PC-3 (cell line): ENCODE measurements at regions not wholly inside any gene's neighbourhood (a gene's known extent, or its start where the extent isn't known, plus 50 kb on each side); places are given as distances from the start of the nearest gene placed in this dataset.

Source experiments
- ATAC-seq: fragments of 200-7000 bp; cut with Tn5 transposase; 2 replicates; pipeline ENCODE4 v1.9.1; 2020; ENCODE audit warnings: mild to moderate bottlenecking, moderate library complexity
- BruUV-seq: library from RNA; stranded (reverse); fragments of 400-500 nt; replicated peaks from 2 replicates; lab custom pipeline; 2021; lab: Mats Ljungman, UMichigan
- CTCF ChIA-PET: fragments of 300-600 bp; sonication (Branson Sonifier 250); formaldehyde crosslinking; loops from one replicate; lab custom pipeline; 2022; ENCODE audit warnings: antibody characterized with exemption; lab: Charles Lee
- POLR2A ChIA-PET: fragments of 300-600 bp; sonication (Branson Sonifier 250); formaldehyde crosslinking; loops from one replicate; lab custom pipeline; 2022; ENCODE audit warnings: antibody characterized with exemption; ENCODE audit not compliant: unreplicated experiment; lab: Charles Lee
- DNase-seq: peaks from one replicate; pipeline ENCODE4 v3.0.0-alpha.2; 2015
- H2AFZ ChIP-seq: fragments of 300-600 bp; sonication (generic); 2 replicates; pipeline ENCODE4 v1.6.0; 2016; ENCODE audit warnings: antibody characterized with exemption, low read length
- H3F3A ChIP-seq: fragments of 300-600 bp; sonication (generic); one replicate; pipeline ENCODE4 v1.6.0; 2017; ENCODE audit warnings: antibody characterized with exemption, low read length, control low read depth, mild to moderate bottlenecking; ENCODE audit not compliant: unreplicated experiment
- H3K27ac ChIP-seq: fragments of 300-600 bp; sonication (generic); 2 replicates; pipeline ENCODE4 v1.5.1; 2016; ENCODE audit warnings: mild to moderate bottlenecking, low read length
- H3K27me3 ChIP-seq: fragments of 300-600 bp; sonication (generic); 2 replicates; pipeline ENCODE4 v1.6.1; 2016; ENCODE audit warnings: low read length, mixed read lengths
- H3K36me3 ChIP-seq: fragments of 300-600 bp; sonication (generic); 2 replicates; pipeline ENCODE4 v1.6.1; 2016; ENCODE audit warnings: low read depth, mixed run types, low read length, mixed read lengths
- H3K4me1 ChIP-seq: fragments of 300-600 bp; sonication (generic); 2 replicates; pipeline ENCODE4 v1.5.1; 2016; ENCODE audit warnings: low read length; ENCODE audit not compliant: insufficient read depth
- H3K4me2 ChIP-seq: fragments of 300-600 bp; sonication (generic); 2 replicates; pipeline ENCODE4 v1.6.0; 2016; ENCODE audit warnings: low read length
- H3K4me3 ChIP-seq: fragments of 300-600 bp; sonication (generic); 2 replicates; pipeline ENCODE4 v1.5.1; 2016; ENCODE audit warnings: mild to moderate bottlenecking, low read length, mixed read lengths
- H3K79me2 ChIP-seq: fragments of 300-600 bp; sonication (generic); 2 replicates; pipeline ENCODE4 v1.6.1; 2017; ENCODE audit warnings: low read length, mixed read lengths
- H3K9ac ChIP-seq: fragments of 300-600 bp; sonication (generic); 2 replicates; pipeline ENCODE4 v1.6.0; 2016; ENCODE audit warnings: mild to moderate bottlenecking, low read length
- H3K9me2 ChIP-seq: fragments of 300-600 bp; sonication (generic); replicated peaks from 2 replicates; pipeline ENCODE4 v1.6.1; 2016; ENCODE audit warnings: mixed run types, low read length, mixed read lengths
- H3K9me3 ChIP-seq: fragments of 300-600 bp; sonication (generic); 2 replicates; pipeline ENCODE4 v1.6.1; 2016; ENCODE audit warnings: low read length, mixed read lengths
- H4K20me1 ChIP-seq: fragments of 300-600 bp; sonication (generic); 2 replicates; pipeline ENCODE4 v1.6.1; 2016; ENCODE audit warnings: low read length, mixed read lengths
- CTCF ChIP-seq: fragments of 300-600 bp; sonication (generic); conservative IDR thresholded peaks from 2 replicates; pipeline ENCODE4 v1.5.1; 2017; ENCODE audit warnings: antibody characterized with exemption, low read depth, mild to moderate bottlenecking, low read length
- EZH2 ChIP-seq: fragments of 300-600 bp; sonication (generic); IDR thresholded peaks from one replicate; pipeline ENCODE4 v1.6.1; 2017; ENCODE audit warnings: antibody characterized with exemption, mild to moderate bottlenecking, low read length; ENCODE audit not compliant: unreplicated experiment
- EZH2phosphoT487 ChIP-seq: fragments of 300-600 bp; sonication (generic); IDR thresholded peaks from 2 replicates; pipeline ENCODE4 v1.6.1; 2018; ENCODE audit warnings: mild to moderate bottlenecking, antibody characterized with exemption, low read length, borderline replicate concordance
- intact Hi-C: fragments of 100-400 bp; cut with micrococcal nuclease; formaldehyde crosslinking; loops from 2 replicates; pipeline ENCODE4 v1.9.0; 2023

- no peak overlapping the region for H3K4me2 ChIP-seq
- no peaks in the 10 kb centered on the region for H3F3A ChIP-seq
- no peaks in the 10 kb centered on the region for H3K4me1 ChIP-seq
- H3K9ac ChIP-seq = no peak overlapping the region
- ATAC-seq (no peak), DNase-seq (peak; percentile 34)
- no peaks in the 10 kb centered on the region for H3K79me2 ChIP-seq
- ChIA-PET POLR2A (no interaction called here), CTCF (no interaction called here)
- H3K4me3 ChIP-seq = no peak overlapping the region
- no peaks in the 10 kb centered on the region for H4K20me1 ChIP-seq
- TF ChIP-seq CTCF (no peak), EZH2phosphoT487 (no peak), EZH2 (no peak)
- no TSS peak for BruUV-seq
- H3K27ac ChIP-seq = no peak overlapping the region
- no peak overlapping the region for H2AFZ ChIP-seq
- intact Hi-C loops = no loop called here
- no peaks in the 10 kb centered on the region for H3K36me3 ChIP-seq
- H3K9me3 ChIP-seq = no peaks in the 10 kb centered on the region
- no peaks in the 10 kb centered on the region for H3K9me2 ChIP-seq
- H3K27me3 ChIP-seq = no peaks in the 10 kb centered on the region
Measured at GRCh38 chr2:153373510-153374279, 104.9 kb downstream of the RPRM start.

DNA sequence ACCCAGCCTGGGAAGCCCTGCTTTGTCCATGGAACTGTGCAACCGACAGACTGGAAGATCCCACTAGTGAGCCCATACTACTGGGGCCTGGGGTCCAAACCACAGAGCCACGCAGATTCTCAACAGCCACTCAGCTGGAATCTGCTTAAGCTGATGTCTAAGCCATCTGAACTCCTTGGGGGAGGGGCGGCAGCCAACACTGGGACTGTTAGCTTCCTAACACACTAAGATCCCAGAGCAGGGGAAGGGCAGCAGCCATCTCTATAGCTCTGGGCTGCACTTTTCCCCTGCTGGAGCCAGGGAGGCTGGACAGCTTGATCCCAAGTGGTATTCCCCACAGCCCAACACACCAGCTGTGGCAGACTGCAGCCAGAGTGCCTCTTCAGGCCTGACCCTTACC, 118.3 kb downstream of the RPRM start:
- H3F3A ChIP-seq = no peaks in the 10 kb centered on the region
- DNase-seq (no peak), ATAC-seq (no peak)
- no peaks in the 10 kb centered on the region for H3K9me2 ChIP-seq
- no peaks in the 10 kb centered on the region for H3K4me1 ChIP-seq
- H3K27me3 ChIP-seq = no peaks in the 10 kb centered on the region
- H4K20me1 ChIP-seq = no peaks in the 10 kb centered on the region
- POLR2A ChIA-PET = no interaction called here
- no peaks in the 10 kb centered on the region for H3K36me3 ChIP-seq
- no peaks in the 10 kb centered on the region for H3K79me2 ChIP-seq
- H3K9me3 ChIP-seq = no peaks in the 10 kb centered on the region
- intact Hi-C loops = no loop called here
- no peak overlapping the region for H3K27ac ChIP-seq
- H3K4me3 ChIP-seq = no peak overlapping the region
- no peak overlapping the region for H2AFZ ChIP-seq
- no peak overlapping the region for H3K4me2 ChIP-seq
- TF ChIP-seq EZH2 (no peak), CTCF (no peak), EZH2phosphoT487 (no peak)
- BruUV-seq = no TSS peak
- CTCF ChIA-PET = no interaction called here
- H3K9ac ChIP-seq = no peak overlapping the region

DNA sequence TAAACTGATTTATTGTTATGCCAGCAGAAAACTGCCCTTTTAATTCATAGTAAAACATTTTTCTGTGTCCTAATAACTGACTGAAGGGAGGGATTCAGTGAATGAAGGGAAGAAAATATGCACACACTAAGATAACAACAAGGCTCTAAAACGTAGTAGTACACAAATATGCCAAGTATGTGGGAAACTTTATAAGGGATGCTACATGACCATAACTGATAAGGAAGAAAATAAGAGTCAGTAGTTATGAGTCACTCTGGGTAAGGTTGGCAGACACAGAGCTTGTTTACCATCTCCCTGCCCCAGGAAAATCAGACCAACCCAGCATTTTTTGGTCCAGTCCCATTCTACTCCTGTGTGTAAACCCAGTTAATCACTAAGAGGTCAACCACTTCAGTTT, 124.2 kb downstream of the RPRM start:
- Histone ChIP-seq H3K9ac (no peak overlapping the region), H3K36me3 (no peaks in the 10 kb centered on the region), H3K27ac (no peak overlapping the region), H3K4me1 (no peaks in the 10 kb centered on the region), H3K4me2 (no peak overlapping the region), H3K4me3 (no peak overlapping the region), H2AFZ (no peak overlapping the region), H4K20me1 (no peaks in the 10 kb centered on the region), H3K79me2 (no peaks in the 10 kb centered on the region), H3K9me3 (no peaks in the 10 kb centered on the region), H3F3A (no peaks in the 10 kb centered on the region), H3K9me2 (no peaks in the 10 kb centered on the region), H3K27me3 (no peaks in the 10 kb centered on the region)
- intact Hi-C loops = no loop called here
- TF ChIP-seq EZH2 (no peak), CTCF (no peak), EZH2phosphoT487 (no peak)
- peak; percentile 41 for DNase-seq
- ChIA-PET CTCF (no interaction called here), POLR2A (no interaction called here)
- ATAC-seq = no peak
- no TSS peak for BruUV-seq
